ENCODE measurements at regions not wholly inside any gene's neighbourhood (a gene's known extent, or its start where the extent isn't known, plus 50 kb on each side); places are given as distances from the start of the nearest gene placed in this dataset.

GRCh38 chr13:29999492-30000369 is 149.3 kb upstream of the UBL3 start:
- no peaks in the 10 kb centered on the region for H3K23me2 ChIP-seq (ENCODE audit: low read depth, low read length)
- H2BK5ac ChIP-seq (ENCODE audit: low read depth, low read length), result no peak overlapping the region
- no peak overlapping the region; a peak in 1 of 7 replicates for H3K9ac ChIP-seq (replicated peaks in 1 of 4; ENCODE audit: extremely low read depth in 1 of 4, low read depth in 3 of 4, low read length in 3 of 4)
- H3K36me3 ChIP-seq (ENCODE audit: control insufficient read depth in 2 of 4, insufficient read depth in 4 of 4, low read length in 3 of 4), result no peaks in the 10 kb centered on the region
- H3K4ac ChIP-seq (replicated peaks; ENCODE audit: insufficient read length, low read depth, low read length), result no peak overlapping the region
- no peak overlapping the region for H3K27ac ChIP-seq (ENCODE audit: low read depth, low read length)
- ChIA-PET POLR2A (ENCODE audit: partially characterized antibody) (no interaction called here), CTCF (ENCODE audit: partially characterized antibody) (no interaction called here)
- no peaks in the 10 kb centered on the region for H3K9me3 ChIP-seq (ENCODE audit: insufficient read depth in 2 of 2, low read depth in 1 of 2, low read length in 1 of 2)
- no peak overlapping the region for H4K5ac ChIP-seq (ENCODE audit: insufficient read length, low read depth, low read length)
- H3K56ac ChIP-seq (replicated peaks; ENCODE audit: insufficient read length, low read depth, low read length), result no peak overlapping the region
- no peak overlapping the region for H2BK15ac ChIP-seq (ENCODE audit: low read length)
- peaks cover 0 to 2% (median 0%) of the 10 kb centered on the region in 4 experiments; a peak in 1 of 7 replicates for H3K4me1 ChIP-seq (replicated peaks in 1 of 4; ENCODE audit: control insufficient read depth in 3 of 4, insufficient read depth in 4 of 4, low read length in 3 of 4)
- no peak overlapping the region for H3K4me2 ChIP-seq (ENCODE audit: insufficient read depth in 1 of 2, low read depth in 2 of 2, low read length in 2 of 2)
- H2BK120ac ChIP-seq (replicated peaks; ENCODE audit: low read depth, low read length), result no peak overlapping the region
- H3K23ac ChIP-seq (ENCODE audit: insufficient read length), result no peak overlapping the region
- no peaks in the 10 kb centered on the region for H3K79me1 ChIP-seq (ENCODE audit: low read depth, low read length)
- no peaks in the 10 kb centered on the region for H3K27me3 ChIP-seq (replicated peaks in 1 of 4; ENCODE audit: control insufficient read depth in 3 of 4, extremely low read depth in 1 of 4, insufficient read depth in 3 of 4, low read length in 3 of 4)
- no peaks in the 10 kb centered on the region for H3K79me2 ChIP-seq (ENCODE audit: control insufficient read depth in 1 of 2, insufficient read depth in 2 of 2, low read length in 2 of 2)
- H3K4me3 ChIP-seq (ENCODE audit: extremely low read depth in 1 of 4, insufficient read depth in 2 of 4, low read depth in 3 of 4, low read length in 4 of 4), result no peak overlapping the region
- H2AK5ac ChIP-seq (ENCODE audit: low read depth, low read length), result no peak overlapping the region
- H4K20me1 ChIP-seq (replicated peaks in 1 of 2; ENCODE audit: control insufficient read depth in 1 of 2, insufficient read depth in 2 of 2, low read length in 2 of 2), result no peaks in the 10 kb centered on the region
- H2BK12ac ChIP-seq (ENCODE audit: low read depth, low read length), result no peak overlapping the region
- H3K14ac ChIP-seq (ENCODE audit: insufficient read length), result no peak overlapping the region
- no peak overlapping the region for H2AFZ ChIP-seq (ENCODE audit: low read length)
- FAIRE-seq, result no peak
- no peak for DNase-seq (ENCODE audit: low read depth in 1 of 2, low spot score in 2 of 2)
- H4K8ac ChIP-seq (ENCODE audit: extremely low read depth, insufficient read depth, low read length), result no peak overlapping the region
- no peak overlapping the region for H4K91ac ChIP-seq (replicated peaks; ENCODE audit: insufficient read length, low read length)
- no peak overlapping the region for H3K18ac ChIP-seq (ENCODE audit: extremely low read depth, low read length)
- no peak overlapping the region for H2BK20ac ChIP-seq (ENCODE audit: low read length)
- WGBS, 2 experiments (ENCODE audit: extremely low coverage in 1 of 2, insufficient coverage in 1 of 2, insufficient read length in 1 of 2, insufficient replicate concordance in 2 of 2, low coverage in 1 of 2, low lambda C conversion rate in 2 of 2, missing lambda C conversion rate in 1 of 2), result 85% methylated on average over 18 of the region's 18 CpGs; no CpG with 5 or more reads in 1 of the 2 experiments
- TF ChIP-seq PHF8 (conservative IDR thresholded peaks at IDR 0.05; ENCODE audit: low read depth, low read length) (no peak), HDAC6 (IDR thresholded peaks at IDR 0.05; ENCODE audit: low read depth, low read length) (no peak), NANOG (IDR thresholded peaks at IDR 0.05; ENCODE audit: insufficient read depth, low read depth, low read length, poor library complexity, severe bottlenecking) (no peak), SP4 (IDR thresholded peaks at IDR 0.05; ENCODE audit: low read length) (no peak), POLR2AphosphoS5 (IDR thresholded peaks at IDR 0.05; ENCODE audit: low read depth, low read length) (no peak)
